22Rv1 (cell line): ENCODE measurements at regions not wholly inside any gene's neighbourhood (a gene's known extent, or its start where the extent isn't known, plus 50 kb on each side); places are given as distances from the start of the nearest gene placed in this dataset.

ENCODE experiments used
- H3K27ac ChIP-seq: fragments of 450-650 bp; 2 replicates; pipeline ENCODE4 v1.5.1; 2017
- ZFX ChIP-seq: fragments of 450-650 bp; IDR thresholded peaks from 2 replicates; pipeline ENCODE4 v1.6.1; 2017; ENCODE audit warnings: antibody characterized with exemption, borderline replicate concordance
- TF ChIP-seq, protein P1 (sequence below): fragments of 450-650 bp; IDR thresholded peaks from 2 replicates; pipeline ENCODE4 v1.5.1; 2017; ENCODE audit warnings: mild to moderate bottlenecking

DNA sequence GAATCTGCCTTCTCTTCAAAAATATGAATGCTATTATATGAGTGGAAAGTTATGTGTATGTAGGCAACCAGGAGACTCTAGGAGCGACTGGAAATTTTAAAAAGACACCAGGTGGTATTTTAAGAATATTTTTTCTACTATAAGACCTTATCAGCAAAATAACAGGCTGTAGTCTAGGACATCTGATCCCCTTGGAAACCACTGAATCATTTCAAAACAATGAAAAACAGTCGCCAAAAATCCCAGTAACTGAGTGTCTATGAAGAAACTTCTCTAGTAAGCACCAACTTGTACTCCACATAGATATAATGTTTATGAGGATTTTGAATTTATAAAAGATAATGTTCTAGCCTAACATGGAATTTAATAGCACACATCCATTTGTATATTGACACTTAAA, 358.5 kb downstream of the GPATCH2 start:
- TF ChIP-seq ZFX, result no peak
- TF ChIP-seq, protein P1, sequence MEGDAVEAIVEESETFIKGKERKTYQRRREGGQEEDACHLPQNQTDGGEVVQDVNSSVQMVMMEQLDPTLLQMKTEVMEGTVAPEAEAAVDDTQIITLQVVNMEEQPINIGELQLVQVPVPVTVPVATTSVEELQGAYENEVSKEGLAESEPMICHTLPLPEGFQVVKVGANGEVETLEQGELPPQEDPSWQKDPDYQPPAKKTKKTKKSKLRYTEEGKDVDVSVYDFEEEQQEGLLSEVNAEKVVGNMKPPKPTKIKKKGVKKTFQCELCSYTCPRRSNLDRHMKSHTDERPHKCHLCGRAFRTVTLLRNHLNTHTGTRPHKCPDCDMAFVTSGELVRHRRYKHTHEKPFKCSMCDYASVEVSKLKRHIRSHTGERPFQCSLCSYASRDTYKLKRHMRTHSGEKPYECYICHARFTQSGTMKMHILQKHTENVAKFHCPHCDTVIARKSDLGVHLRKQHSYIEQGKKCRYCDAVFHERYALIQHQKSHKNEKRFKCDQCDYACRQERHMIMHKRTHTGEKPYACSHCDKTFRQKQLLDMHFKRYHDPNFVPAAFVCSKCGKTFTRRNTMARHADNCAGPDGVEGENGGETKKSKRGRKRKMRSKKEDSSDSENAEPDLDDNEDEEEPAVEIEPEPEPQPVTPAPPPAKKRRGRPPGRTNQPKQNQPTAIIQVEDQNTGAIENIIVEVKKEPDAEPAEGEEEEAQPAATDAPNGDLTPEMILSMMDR, result no peak
- H3K27ac ChIP-seq, result no peak overlapping the region

DNA sequence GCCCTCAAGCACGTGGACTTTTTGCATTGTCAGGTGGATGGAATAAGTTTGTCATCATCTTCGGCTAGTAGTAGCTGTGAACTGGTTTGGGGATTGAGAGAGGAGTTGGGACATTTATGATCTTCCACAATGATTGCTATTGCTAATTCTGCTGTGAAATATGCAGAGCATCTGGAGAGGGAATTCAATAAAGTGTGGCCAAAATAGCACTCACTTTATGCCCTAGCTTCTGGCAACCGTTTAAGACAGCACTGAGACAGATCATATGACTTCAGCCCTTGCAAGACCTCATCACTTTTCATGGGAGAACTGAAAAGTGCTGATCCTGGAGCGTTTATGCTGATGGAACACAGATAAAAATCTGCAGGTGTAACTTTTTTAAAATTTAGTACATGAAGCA, 360.8 kb downstream of the GPATCH2 start:
- TF ChIP-seq ZFX, result no peak
- TF ChIP-seq, protein P1, result no peak
- no peak overlapping the region for H3K27ac ChIP-seq

DNA sequence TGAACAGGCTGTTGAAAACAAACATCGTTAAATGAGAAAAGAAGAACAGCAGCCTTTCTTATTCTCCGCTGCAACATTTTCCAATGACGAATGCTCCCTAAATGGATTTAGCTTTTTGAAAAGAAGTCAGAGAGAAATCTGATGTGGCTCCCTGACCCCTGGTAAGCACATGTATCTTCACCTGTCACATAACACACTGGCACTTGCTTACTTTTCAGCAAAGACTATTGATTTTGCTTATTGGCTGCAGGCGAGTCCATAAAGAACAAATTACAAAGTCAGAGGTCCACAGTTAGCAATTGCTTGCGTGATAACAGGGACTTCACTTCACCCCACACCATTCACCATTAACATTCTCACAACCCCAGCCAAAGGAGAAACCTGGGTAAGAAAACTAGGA, 362.8 kb downstream of the GPATCH2 start:
- TF ChIP-seq, protein P1, result no peak
- no peak for TF ChIP-seq ZFX
- H3K27ac ChIP-seq, result no peak overlapping the region

DNA sequence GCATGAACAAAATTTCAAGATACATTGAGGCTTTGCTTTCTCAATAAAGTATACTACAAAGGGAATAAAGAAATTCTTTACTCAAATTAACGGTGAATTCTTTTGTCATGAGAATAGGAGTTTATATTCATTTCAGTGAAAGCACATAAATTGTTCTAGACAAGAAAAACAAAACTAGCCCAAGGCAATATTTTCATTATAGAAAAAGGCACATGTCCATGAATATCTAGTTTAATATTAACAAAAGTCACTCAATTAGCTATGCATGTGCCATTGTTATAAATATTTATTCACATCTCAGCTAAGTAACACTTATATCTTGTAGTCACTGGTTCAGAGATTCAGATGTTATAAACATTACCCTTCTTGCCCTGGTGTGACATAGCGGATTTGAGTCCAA, 369.3 kb downstream of the GPATCH2 start:
- H3K27ac ChIP-seq, result no peak overlapping the region
- TF ChIP-seq ZFX, result no peak
- TF ChIP-seq, protein P1, result no peak

DNA sequence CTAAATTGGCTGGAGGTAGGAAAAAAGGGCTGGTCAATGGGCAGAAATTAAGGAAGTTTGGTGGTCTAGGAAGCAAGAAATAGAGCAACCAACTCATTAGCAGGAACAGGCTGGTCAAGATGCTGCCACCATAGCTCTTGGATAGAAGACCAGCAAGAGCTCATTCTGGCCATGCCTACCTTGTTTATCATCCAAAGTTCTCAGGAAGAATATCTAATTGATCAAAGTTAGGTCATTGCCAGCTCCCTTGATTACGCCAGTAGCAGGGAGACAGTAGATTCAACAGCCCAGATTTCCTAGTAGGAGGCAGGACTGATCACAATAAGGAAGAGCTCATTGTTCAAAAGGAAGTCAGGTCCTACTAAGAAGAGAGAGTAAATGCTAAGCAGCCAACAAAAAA, 370.2 kb downstream of the GPATCH2 start:
- no peak overlapping the region for H3K27ac ChIP-seq
- TF ChIP-seq, protein P1, result no peak
- TF ChIP-seq ZFX, result no peak

DNA sequence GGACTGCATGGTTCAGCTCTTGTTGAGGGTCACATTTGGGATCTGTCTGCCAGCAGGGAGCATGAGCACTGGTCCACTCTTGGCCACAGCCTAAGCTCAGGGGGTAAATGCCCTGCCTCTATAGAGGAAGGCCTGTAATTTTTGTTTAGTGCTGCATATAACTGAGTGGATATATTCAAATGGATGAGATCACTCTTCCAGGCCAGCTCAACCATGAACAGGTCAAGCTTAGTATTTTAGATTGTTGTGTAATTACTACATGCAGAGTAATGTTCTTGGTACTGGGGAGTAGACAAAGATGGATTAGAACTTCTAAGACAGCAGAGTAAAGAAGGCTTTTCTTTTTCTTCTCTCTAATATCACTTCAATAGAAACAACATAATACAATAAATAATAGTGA, 376.9 kb downstream of the GPATCH2 start:
- TF ChIP-seq, protein P1, result no peak
- no peak for TF ChIP-seq ZFX
- H3K27ac ChIP-seq, result no peak overlapping the region

DNA sequence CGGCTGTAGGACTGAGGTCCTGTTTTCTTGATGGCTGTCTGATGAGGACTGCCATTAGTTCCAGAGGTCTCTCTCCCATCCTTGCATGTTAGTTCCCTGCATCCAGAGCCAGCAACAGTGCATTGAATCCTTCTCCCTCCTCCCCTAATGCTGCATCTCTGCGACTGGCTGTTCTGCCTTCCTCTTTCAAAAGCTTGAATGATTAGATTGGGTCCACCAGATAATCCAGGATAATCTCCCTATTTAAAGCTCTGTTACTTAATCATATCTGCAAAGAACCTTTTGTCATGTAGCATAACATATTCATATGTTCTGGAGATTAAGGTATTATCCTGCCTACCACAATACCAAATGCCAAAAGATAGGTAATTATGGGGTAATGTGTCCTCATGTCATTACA, 377.5 kb downstream of the GPATCH2 start:
- H3K27ac ChIP-seq, result no peak overlapping the region
- no peak for TF ChIP-seq ZFX
- TF ChIP-seq, protein P1, result no peak
